GM23248 (cell line): ENCODE measurements at regions not wholly inside any gene's neighbourhood (a gene's known extent, or its start where the extent isn't known, plus 50 kb on each side); places are given as distances from the start of the nearest gene placed in this dataset.

Experiments
- EZH2 ChIP-seq: fragments of 200-600 bp; sonication (generic); IDR thresholded peaks from 2 replicates; pipeline ENCODE4 v1.6.1; 2018; ENCODE audit warnings: antibody characterized with exemption, mild to moderate bottlenecking; ENCODE audit not compliant: insufficient read depth, poor library complexity, severe bottlenecking
- EZH2phosphoT487 ChIP-seq: fragments of 200-600 bp; sonication (generic); IDR thresholded peaks from 2 replicates; pipeline ENCODE4 v1.6.1; 2018; ENCODE audit warnings: antibody characterized with exemption, moderate library complexity, mild to moderate bottlenecking, low read depth; ENCODE audit not compliant: insufficient read depth

DNA sequence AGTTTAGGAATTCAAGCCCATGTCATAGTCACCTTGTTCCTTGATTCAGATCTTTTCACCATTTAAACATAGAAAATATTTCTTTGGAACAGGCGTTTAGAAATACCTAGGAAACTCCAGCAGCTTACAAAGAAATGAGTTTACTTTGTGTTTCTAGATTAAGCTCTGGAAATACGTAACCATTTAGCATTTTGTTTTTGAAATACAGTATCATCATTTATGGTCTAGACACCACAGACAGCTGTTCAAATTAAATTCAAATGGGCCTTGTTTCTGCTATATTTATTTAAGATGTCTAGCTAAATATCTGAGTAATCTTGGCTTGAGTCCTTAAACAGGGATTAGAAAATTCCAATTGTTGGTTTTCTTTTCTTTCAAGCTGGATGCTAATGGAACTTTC lies 228.5 kb downstream of the NDFIP2 start:
- no peak for TF ChIP-seq EZH2
- TF ChIP-seq EZH2phosphoT487 = no peak
